HG03565 (cell line): ENCODE measurements at regions not wholly inside any gene's neighbourhood (a gene's known extent, or its start where the extent isn't known, plus 50 kb on each side); places are given as distances from the start of the nearest gene placed in this dataset.

Source experiments
- ATAC-seq: cut with Tn5 transposase; IDR thresholded peaks from one replicate; pipeline ENCODE4 v1.9.1; 2021; ENCODE audit warnings: mild to moderate bottlenecking, moderate library complexity; ENCODE audit not compliant: unreplicated experiment

DNA sequence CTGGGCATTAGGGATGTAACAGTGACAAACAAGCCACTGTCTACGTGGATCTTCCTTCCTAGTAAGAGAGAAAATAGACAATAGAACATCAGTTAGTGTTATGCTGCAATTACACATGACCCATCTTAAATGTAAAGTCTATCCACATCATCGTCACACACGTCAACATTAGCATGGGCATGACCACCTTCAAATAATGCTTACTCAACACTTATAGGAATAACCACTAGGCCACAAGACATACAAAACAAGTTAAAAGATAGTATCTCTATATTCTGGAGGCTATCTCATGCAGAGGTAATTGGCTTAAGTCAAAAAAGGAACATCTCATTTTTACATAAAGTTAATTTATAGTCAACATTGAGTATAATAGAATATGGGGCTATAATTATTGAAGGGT is 156.5 kb downstream of the MOXD1 start:
- no peak for ATAC-seq

DNA sequence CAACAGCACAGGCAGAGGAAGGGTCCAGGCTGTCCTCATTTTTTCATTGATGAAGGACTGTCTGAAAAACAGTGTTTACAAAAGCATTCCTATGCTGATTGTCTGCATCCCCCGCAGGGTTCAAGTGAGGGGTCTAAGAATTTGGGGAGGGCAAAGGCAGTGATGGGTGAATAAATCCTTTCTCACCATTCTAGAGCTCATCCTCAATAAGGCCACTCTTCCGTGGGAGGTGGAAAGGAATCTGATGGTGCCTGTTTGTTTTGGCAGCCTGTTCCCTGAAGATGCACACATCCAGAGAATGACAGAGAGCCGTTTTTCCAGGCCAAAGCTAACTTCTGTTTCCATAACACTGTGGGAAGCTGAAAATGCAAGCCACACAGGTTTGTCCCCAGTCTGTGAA is 164.5 kb downstream of the MOXD1 start:
- no peak for ATAC-seq

DNA sequence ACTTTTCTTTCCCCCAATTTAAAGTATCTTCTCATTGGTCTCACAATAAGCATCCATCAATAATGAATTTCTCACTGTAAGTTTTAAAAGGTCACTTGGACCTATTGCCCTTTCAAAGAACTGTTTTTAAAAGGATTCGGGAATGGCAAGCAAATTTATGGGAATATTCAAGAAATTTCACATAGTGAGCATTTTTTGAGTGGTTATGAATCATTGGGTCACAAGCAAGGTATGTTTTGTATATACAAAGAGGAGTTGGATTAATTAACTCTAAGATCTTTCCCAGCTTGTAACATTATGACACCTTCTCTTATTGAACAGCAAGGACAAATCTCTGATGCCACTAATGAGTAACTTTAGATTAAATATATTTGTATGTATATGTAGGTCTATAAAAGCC is 165.0 kb downstream of the MOXD1 start:
- no peak for ATAC-seq

DNA sequence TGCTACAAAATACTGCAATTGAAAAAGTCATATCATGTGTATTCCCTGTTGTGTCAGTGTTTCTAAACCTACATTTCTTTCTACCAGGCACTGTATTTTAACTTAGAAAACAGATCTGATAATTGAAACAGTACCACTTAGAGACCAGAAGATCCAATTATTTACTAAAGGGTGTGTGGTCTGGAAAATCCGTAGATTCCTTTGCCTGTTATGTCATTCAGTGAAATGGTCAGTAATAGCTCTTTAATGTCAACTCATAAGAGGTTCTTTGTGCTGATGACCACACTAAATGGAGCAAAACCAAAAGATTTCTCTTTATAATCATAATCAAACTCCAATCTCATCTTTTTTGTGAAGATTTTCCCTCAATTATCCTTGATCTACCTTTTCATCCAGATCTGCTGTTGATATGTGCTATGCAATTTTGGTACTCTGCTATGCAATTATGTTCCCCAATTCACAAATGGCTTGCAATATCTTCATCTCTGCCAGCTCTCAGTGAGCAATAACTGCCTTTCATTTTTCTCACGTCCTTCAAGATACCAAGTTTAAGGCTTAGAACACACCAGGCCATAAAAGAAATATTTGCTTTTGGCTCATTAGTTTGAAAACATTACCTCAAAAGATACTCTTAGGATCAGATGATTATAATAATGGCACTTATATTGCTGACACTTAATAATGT is 165.5 kb downstream of the MOXD1 start:
- no peak for ATAC-seq

DNA sequence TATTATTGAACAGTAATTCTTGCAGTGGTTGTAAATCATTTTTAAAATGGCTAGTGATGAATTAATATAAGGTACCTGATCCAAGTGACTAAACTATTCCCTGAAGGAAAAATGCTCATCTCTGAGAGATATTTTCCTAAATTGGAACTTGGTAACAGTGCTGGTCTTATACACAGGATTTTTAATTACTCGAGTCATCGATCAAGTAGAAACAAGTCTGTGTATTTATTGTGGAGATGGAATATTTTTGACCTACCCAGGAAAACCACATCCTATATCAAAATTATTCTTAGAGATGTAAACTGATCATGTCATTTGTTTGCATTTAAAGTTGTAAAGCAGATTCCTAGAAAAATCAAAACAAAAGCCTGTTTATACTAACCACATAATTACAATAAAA is 166.9 kb downstream of the MOXD1 start:
- ATAC-seq: no peak

DNA sequence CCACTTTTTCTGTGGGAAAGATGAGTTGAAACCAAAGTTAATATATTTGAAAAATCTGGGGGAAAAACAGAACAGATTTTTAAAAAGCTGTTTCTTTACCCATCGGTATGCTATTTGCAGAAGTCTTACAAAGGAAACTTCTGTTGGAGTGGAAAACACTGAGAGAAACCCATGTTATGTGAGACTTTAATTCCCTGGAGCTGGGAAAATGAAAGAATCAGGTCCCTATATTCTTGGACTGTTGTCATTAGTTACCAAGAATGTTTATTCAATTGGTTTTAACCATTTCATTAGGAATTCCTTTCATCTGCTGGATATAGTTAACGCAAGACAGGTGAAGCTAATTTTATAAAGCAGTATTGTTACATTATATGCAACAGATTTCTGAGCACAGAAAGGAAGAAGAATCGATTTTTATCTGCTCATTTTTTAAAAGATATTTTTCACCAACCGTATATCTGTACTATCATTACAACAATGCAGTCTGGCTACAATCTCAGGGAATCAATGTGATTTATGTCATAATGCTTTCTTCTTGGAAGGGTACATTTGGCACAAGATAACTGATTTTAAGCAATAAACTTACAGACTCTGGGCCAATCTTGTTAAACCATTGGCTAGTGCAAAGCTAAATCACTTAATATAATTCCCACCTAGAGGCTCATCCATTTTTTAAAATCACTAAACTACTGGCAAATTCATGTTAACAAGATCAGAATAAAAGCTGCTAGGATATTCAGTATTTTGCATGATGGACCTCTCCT is 170.0 kb downstream of the MOXD1 start:
- ATAC-seq: no peak

DNA sequence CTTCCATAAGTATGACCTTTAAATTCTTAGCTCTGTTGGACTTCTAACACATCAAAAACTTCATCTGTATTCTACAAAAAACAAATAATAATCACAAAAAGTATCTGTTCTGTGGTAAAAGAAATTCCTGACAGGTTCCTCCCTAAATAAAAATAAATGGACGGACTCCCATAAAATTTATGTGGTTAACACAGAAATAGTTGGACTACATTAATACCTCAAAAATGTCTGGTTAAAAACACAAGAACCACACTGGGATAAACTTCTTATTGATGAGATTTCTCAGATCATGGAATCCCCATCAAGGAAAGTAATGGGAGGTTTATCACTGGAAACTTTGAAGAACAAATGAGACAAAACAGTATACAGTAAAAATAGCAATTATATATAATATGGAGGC is 172.4 kb downstream of the MOXD1 start:
- no peak for ATAC-seq

DNA sequence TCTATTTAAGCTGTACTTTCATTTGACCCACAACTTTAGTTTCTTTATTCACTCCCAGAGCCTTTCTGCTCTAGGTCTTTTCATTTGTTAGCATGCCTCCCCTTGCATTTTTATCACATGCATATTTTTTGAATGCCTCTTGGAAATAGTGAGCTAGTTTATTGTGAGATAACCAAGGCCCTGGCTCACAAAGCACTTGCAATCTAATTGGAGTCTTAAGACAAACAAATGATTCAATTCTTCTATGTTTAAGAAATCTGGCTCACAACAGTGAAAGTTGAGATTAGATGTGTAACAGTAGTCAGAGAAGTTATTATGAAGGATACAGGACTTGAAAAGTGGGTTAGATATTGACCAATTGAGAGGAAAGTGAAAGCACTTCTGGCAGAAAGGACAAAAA is 173.4 kb downstream of the MOXD1 start:
- ATAC-seq: no peak

DNA sequence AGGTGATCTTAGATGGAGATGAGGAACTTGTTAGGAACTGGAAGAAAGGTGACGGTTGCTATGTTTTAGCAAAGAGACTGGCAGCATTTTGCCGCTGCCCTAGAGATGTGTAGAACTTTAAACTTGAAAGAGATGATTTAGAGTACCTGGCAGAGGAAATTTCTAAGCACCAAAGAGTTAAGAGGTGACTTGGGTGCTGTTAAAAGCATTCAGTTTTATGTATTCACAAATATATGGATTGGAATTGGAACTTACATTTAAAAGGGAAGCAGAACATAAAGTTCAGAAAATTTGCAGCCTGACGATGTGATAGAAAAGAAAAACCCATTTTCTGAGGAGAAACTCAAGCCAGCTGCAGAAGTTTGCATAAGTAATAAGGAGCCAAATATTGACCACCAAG is 176.3 kb downstream of the MOXD1 start:
- ATAC-seq: no peak

DNA sequence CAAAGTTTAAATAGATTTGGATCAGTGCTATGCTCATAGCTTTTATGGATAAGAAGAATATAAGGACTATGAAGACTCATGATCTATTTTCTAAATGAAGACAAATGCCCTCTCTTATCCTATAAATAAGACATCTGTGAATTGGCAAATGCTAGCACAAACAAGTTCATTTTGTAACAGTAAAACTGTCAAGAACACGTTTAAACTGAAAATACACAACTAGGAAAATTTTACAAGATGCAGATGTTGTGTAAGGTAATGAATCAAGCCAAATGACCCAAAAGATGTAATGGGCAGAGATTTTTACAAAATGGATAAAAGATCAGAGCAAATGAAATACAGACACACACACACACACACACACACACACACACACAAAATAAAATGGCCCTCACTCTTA is 180.5 kb downstream of the MOXD1 start:
- ATAC-seq: no peak

DNA sequence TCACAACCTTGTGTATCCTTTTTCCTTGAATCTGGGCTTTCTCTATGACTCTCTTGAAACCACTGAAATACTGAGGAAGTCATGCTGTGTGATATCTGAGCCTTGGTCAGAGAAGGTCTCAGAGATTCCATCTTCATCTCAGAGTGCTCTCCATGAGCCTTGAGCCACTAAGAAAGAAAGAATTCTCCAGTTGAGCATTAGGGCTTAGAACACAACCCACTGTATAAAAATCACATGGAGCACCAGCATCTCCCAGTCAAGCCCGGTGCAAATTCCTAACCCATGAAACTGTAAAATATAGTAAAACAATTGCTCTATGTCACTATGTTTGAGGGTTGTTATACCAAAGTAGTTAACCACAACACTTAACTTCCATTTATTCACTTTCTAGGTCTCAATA is 181.4 kb downstream of the MOXD1 start:
- ATAC-seq: no peak

DNA sequence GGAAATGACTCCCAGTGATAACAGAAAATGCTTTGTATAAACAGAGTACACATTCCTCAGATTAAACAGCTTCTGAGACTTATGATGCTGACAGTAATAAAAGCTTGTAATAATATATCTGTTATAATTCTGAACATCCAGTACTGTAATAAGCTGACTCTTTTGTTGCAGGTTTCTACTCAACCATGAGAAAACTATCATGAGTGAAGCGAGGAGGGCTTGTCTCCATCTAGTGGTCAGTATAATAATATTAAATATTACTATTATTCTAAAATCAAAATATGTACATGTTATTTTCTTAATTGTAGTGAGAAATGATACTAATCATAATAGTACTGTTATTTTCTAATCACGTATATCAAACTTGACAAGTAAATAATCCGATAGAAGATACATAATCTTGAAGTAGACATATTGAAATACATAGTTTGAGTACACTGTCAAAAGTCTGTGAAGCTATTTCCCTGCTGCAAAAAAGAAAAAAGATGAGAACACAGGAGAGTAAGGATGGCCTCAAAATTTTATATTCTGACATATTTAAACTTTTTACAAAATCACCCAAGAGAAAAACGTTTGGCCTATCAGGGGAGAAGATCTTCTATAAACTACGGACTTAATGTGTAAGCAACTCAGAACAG is 183.1 kb downstream of the MOXD1 start:
- ATAC-seq: no peak

DNA sequence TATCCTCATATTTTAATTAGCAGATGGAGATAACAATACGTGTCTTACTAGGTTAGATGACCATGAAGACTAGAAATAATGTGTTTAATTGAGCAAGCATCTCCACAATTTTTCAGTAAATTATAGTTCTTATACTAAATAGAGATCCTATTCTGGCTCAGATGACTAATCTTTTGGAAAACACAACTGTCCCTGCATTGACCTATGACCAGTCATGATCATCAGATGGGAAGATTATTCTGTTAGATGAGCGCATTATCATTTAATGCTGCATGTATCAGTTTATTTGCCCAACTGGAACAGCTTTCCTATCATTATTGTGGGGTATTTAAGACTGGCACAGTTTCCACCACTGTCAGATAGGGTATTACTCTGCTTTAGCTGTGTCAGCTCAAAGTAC is 185.5 kb downstream of the MOXD1 start:
- no peak for ATAC-seq

DNA sequence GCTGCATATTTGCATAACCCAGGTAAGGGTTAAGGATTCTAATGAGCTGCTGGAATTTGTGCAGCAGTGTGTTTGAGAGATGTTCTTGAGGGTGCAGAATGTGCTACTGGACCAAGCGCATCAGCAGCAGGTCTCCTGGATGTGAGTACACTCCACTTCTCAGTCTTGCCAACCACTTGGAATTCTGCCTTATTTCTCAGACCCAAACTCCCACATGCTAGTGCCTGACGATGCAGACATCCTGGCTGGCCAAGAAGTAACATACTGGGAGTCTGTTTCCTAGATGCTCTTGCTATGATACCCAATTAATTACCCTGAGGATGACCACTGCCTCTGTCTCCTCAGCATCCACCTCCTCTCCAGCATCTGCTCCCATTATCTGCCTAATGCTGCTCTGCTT is 186.6 kb downstream of the MOXD1 start:
- no peak for ATAC-seq

DNA sequence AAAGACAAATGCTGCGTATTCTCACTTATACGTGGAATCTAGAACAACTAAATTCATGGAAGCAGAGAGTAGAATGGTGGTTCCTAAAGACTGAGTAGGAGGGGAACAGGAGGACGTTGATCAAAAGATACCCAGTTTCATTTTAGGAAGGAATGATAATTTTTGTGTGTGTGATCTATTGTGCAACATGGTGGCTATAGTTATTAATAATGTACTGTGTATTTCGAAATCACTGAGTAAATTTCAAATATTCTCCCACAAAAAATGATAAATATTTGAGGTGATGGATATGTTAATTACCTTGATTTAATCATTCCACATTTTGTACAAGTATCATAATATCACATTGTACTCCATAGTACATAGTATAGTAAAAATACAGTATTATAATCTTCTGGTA is 187.5 kb downstream of the MOXD1 start:
- no peak for ATAC-seq

DNA sequence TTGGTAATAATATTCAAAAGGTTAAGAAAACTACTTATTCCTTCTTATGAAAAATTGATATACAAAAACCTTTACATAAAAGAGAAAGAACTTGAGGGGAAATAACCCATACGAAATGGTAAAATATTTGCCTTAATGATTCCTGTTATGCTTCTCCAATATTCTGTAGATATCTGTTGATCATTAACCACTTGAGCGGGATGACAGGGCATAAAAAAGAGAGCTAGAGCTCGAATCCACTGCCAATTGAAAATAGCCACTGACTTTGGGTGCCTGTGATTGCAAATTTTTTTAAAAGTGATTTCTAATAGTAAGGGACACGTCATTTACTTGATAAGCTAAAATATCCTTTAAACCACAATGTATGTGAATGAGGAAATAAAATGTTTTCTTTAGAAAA is 188.1 kb downstream of the MOXD1 start:
- ATAC-seq: no peak

DNA sequence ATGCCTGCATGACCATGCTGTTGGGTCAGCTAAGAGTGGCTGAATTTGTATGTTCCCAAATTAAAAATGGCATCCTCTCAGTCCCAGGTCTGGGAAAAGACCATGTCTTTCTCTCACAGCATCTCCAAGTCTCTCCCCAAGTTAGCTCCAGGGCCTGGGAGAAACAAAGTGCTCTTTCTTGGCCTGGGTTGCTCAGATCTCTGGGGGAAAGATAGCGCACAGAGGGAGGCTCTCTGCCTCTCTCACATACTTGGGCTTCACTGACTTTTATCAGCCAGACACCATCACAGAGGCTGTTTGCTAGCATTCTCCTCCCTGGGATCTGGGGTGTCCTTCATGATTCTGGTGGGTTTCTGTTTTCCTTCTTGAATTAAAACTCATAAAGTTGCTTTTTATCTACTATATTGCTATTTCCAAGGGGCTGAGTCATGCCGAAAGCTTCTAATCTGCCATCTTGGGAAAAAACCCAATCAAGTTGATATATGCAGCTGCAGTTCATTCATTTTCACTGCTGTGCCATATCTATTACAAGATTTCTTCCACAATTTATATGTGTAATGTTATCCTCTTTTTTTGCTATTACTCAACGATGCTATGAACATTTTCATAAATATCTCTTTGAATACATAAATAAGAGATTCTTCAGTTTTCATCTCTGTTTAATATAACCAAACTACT is 190.2 kb downstream of the MOXD1 start:
- ATAC-seq: no peak

DNA sequence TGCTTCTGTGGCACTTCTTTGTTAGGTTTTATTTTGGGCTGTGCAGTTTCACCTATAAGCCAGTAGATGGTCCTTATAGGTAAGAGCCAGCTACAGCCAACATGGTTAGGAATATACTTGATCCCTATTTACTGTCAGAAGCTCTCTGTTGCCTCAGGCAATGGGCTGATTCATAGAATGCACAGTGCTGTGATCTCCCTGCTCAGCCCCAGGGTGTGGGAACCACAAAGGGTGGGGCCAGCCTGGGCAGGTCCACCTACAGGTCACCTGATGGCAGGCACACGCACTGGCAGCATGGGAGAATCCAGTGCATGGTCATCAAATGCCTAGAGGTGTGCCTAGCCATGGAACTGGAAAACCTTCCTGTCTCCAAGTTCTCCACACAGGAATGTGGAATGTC is 191.9 kb downstream of the MOXD1 start:
- ATAC-seq: no peak

DNA sequence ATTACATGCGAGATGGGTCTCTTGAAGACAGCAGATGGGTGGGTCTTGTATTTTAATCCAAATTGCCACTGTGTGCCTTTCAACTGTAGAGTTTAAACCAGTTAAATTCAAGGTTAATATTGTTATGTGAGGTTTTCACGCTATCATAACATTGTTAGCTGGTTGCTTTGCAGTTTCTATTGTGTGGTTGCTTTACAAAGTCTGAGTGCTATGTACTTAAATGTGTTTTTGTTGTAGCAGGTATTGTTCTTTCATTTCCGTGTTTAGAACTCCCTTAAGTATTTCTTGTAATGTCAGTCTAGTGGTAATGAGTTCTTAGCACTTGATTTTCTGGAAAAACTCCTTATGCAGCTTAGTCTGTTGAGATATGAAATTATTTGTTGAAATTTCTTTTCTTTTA is 193.3 kb downstream of the MOXD1 start:
- no peak for ATAC-seq

DNA sequence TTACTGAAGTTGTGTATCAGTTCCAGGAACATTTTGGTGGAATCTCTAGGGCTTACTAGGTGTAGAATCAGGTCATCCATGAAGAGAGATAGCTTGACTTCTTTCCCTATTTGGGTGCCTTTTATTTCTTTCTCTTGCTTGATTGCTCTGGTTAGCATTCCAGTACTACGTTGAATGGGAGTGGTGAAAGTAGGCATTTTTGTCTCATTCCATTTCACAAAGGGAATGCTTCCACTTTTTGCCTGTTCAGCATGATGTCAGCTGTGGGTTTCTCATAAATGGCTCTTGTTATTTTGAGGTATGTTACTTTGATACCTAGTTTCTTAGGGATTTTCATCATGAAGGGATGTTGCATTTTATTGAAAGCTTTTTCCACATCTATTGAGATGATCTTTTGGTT is 195.3 kb downstream of the MOXD1 start:
- no peak for ATAC-seq

DNA sequence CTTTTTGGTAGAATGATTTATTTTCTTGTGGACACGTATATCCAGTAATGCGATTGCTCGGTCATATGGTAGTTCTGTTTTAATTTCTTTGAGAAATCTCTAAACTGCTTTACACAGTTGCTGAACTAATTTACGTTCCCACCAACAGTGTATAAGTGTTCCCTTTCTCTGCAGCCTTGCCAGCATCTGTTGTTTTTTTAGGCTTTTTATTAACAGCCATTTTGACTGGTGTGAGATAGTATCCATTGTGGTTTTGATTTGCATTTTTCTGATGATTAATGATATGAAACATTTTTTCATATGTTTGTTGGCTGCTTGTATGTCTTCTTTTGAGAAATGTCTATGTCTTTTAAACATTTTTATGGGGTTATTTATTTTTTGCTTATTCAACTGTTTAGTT is 196.7 kb downstream of the MOXD1 start:
- ATAC-seq: no peak

DNA sequence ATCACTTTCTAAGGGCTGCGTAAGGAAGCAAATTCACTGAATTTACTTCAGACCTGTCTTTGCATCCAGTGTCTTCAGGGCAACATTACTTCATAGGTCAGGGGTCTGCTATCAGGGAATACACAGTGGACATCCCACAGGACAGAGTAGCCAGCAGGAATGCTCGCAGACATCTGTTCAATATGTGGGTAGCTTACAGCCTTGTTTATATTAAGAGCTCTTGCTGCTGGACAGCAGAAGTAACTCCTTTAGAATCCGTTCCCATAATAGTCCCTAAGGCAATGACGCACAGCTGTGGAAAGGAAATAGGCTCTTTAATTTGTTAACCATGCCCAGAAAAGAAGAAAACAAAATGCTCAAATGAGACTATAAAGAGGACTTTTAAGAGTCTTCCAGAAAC is 198.7 kb downstream of the MOXD1 start:
- no peak for ATAC-seq
